ENCODE measurements at regions not wholly inside any gene's neighbourhood (a gene's known extent, or its start where the extent isn't known, plus 50 kb on each side); places are given as distances from the start of the nearest gene placed in this dataset.

GRCh38 chr4:11111370-11111769 lies 317.3 kb downstream of the HS3ST1 start:
- 35 to 78% (median 63%) methylated on average over 2 of the region's 2 CpGs for WGBS, 4 donors
- DNase-seq, result no peak
- H3K4me3 ChIP-seq, result no peak overlapping the region
- H3K4me1 ChIP-seq (replicated peaks in 1 of 2), result no peaks in the 10 kb centered on the region
- intact Hi-C loops (cut with DNase I), result no loop called here
- TF ChIP-seq POLR2A (IDR thresholded peaks at IDR 0.05), result no peak
- TF ChIP-seq CTCF (IDR thresholded peaks at IDR 0.05), result no peak
- no peak overlapping the region for H3K27ac ChIP-seq
- no peaks in the 10 kb centered on the region for H3K9me3 ChIP-seq (replicated peaks in 1 of 3)
- no peaks in the 10 kb centered on the region for H3K36me3 ChIP-seq (replicated peaks in 1 of 2)
- H3K27me3 ChIP-seq, result no peaks in the 10 kb centered on the region

DNA sequence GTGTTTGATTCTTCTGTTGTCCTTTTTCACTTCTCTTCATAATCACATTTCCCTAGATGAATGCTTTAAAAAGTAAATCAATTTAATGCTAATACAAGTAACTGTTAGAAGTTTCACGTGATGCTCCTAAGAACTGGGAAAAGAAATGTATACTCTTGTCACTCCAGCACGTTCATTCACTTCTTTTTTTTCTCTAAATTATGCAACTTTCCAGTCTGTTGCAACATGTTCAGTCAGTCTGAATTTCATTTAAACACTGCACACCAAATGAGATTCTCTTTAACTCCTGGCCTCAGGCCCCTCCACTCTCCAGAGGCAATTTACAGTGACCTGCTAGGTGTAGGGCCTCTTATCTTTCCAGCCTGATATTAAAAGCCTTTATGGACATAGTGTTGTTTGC lies 321.9 kb downstream of the HS3ST1 start:
- no peak for TF ChIP-seq POLR2A (IDR thresholded peaks at IDR 0.05)
- no peak for TF ChIP-seq CTCF (IDR thresholded peaks at IDR 0.05)
- WGBS, 4 donors, result 46 to 55% (median 51%) methylated on average over 2 of the region's 2 CpGs
- DNase-seq, result no peak
- Histone ChIP-seq H3K27me3 (no peaks in the 10 kb centered on the region), H3K36me3 (replicated peaks in 1 of 2) (no peaks in the 10 kb centered on the region), H3K27ac (no peak overlapping the region), H3K4me3 (no peak overlapping the region), H3K4me1 (replicated peaks in 1 of 2) (no peaks in the 10 kb centered on the region), H3K9me3 (replicated peaks in 1 of 3) (no peaks in the 10 kb centered on the region)
- intact Hi-C loops (cut with DNase I), result no loop called here

DNA sequence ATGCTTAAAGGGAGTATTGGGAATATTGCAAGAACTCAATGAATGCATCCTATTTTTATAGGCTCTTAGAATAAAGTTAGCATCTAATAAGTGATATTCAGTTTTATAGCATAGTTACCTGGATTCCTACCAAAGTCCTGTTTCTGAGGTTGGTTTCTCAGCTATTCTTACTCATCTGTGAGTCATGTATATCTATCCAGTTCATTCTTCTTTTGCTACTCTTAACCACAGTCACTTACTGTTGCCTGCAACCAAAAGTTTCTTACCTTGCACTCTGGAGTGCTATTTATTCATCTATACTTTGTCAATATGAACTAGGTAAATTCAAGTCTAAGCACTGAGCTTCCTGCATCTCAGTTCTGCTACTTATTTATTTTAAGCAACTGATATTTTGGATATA lies 322.5 kb downstream of the HS3ST1 start:
- Histone ChIP-seq H3K36me3 (replicated peaks in 1 of 2) (no peaks in the 10 kb centered on the region), H3K27ac (no peak overlapping the region), H3K27me3 (no peaks in the 10 kb centered on the region), H3K4me1 (replicated peaks in 1 of 2) (no peaks in the 10 kb centered on the region), H3K9me3 (replicated peaks in 1 of 3) (no peaks in the 10 kb centered on the region), H3K4me3 (no peak overlapping the region)
- DNase-seq, result no peak
- TF ChIP-seq CTCF (IDR thresholded peaks at IDR 0.05) (no peak), POLR2A (IDR thresholded peaks at IDR 0.05) (no peak)
- intact Hi-C loops (cut with DNase I), result no loop called here

DNA sequence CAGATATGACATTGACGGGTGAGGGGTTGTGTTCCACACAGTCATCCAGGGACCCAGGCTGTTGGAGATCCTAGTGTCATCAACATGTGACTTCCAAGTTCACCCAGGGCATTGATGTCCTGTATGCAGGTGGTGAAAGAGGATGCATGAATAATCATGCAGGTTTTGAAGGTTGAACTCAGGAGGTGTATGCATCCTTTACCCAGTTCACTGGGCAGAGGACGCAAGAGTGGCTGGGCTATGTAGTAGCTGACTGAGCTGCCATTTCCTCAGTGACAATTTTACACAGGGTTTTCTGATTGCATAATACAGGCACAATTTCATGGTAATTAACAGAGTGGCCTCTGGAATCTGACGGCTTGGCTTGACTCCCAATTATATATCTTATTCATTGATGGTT lies 323.0 kb downstream of the HS3ST1 start:
- no peaks in the 10 kb centered on the region for H3K27me3 ChIP-seq
- H3K9me3 ChIP-seq (replicated peaks in 1 of 3), result no peaks in the 10 kb centered on the region
- no peak overlapping the region for H3K27ac ChIP-seq
- H3K36me3 ChIP-seq (replicated peaks in 1 of 2), result no peaks in the 10 kb centered on the region
- intact Hi-C loops (cut with DNase I), result no loop called here
- H3K4me1 ChIP-seq (replicated peaks in 1 of 2), result no peaks in the 10 kb centered on the region
- no peak for TF ChIP-seq POLR2A (IDR thresholded peaks at IDR 0.05)
- TF ChIP-seq CTCF (IDR thresholded peaks at IDR 0.05), result no peak
- H3K4me3 ChIP-seq, result no peak overlapping the region
- 59 to 86% (median 70%) methylated on average over 3 of the region's 3 CpGs for WGBS, 4 donors
- no peak for DNase-seq

All from adrenal gland (tissue), 9 donors.